SK-N-MC (cell line): ENCODE measurements at regions not wholly inside any gene's neighbourhood (a gene's known extent, or its start where the extent isn't known, plus 50 kb on each side); places are given as distances from the start of the nearest gene placed in this dataset.

Experiments
- DNase-seq: peaks from one replicate; pipeline ENCODE4 v3.0.0-alpha.2; 2011; ENCODE audit warnings: low read depth, low spot score
- H3K27ac ChIP-seq: fragments of 200-600 bp; sonication (generic); 2 replicates; pipeline ENCODE4 v1.5.1; 2016; ENCODE audit warnings: mixed run types
- H3K36me3 ChIP-seq: fragments of 200-600 bp; sonication (generic); 2 replicates; pipeline ENCODE4 v1.6.1; 2017; ENCODE audit warnings: antibody characterized with exemption, low read length, mixed read lengths; ENCODE audit not compliant: insufficient read depth
- H3K4me3 ChIP-seq: fragments of 200-600 bp; sonication (generic); 2 replicates; pipeline ENCODE4 v1.5.1; 2016
- H3K9ac ChIP-seq: fragments of 200-600 bp; sonication (generic); 2 replicates; pipeline ENCODE4 v1.8.0; 2017; ENCODE audit warnings: mixed run types, mixed read lengths; ENCODE audit not compliant: insufficient read length
- H3K9me3 ChIP-seq: fragments of 200-600 bp; sonication (generic); 2 replicates; pipeline ENCODE4 v1.6.1; 2017; ENCODE audit warnings: low read depth, mild to moderate bottlenecking, antibody characterized with exemption, low read length, moderate library complexity, mixed read lengths
- EZH2 ChIP-seq: fragments of 200-600 bp; sonication (generic); IDR thresholded peaks from one replicate; pipeline ENCODE4 v1.6.1; 2017; ENCODE audit warnings: antibody characterized with exemption
- FOXP2 ChIP-seq: optimal IDR thresholded peaks from 2 replicates; pipeline ENCODE3; 2011; ENCODE audit warnings: mild to moderate bottlenecking, moderate library complexity; ENCODE audit not compliant: insufficient read depth; ENCODE audit errors: extremely low read length, control extremely low read depth
- POLR2AphosphoS5 ChIP-seq: IDR thresholded peaks from 2 replicates; pipeline ENCODE4 v1.6.1; 2012; ENCODE audit warnings: mild to moderate bottlenecking, low read depth, low read length, borderline replicate concordance

GRCh38 chr6:56370127-56370540 lies 122.8 kb upstream of the COL21A1 start:
- Histone ChIP-seq H3K27ac (0 out of 2 replicates have a peak overlapping the region, but pooled peaks have one; percentile 10), H3K9me3 (no peaks in the 10 kb centered on the region), H3K9ac (no peak overlapping the region), H3K4me3 (no peak overlapping the region), H3K36me3 (no peaks in the 10 kb centered on the region)
- no peak for DNase-seq
- TF ChIP-seq POLR2AphosphoS5 (no peak), FOXP2 (no peak), EZH2 (no peak)

- Histone ChIP-seq H3K27ac (no peak overlapping the region), H3K36me3 (no peaks in the 10 kb centered on the region), H3K4me3 (no peak overlapping the region), H3K9me3 (no peaks in the 10 kb centered on the region), H3K9ac (no peak overlapping the region)
- no peak for TF ChIP-seq FOXP2
- TF ChIP-seq EZH2: no peak
- TF ChIP-seq POLR2AphosphoS5: no peak
- DNase-seq: no peak
Measured at GRCh38 chr6:56368491-56368890, 121.1 kb upstream of the COL21A1 start.

- H3K36me3 ChIP-seq: no peaks in the 10 kb centered on the region
- no peak for DNase-seq
- TF ChIP-seq FOXP2: no peak
- TF ChIP-seq EZH2: no peak
- no peak for TF ChIP-seq POLR2AphosphoS5
- no peak overlapping the region for H3K9ac ChIP-seq
- H3K4me3 ChIP-seq: no peak overlapping the region
- no peak overlapping the region for H3K27ac ChIP-seq
- no peaks in the 10 kb centered on the region for H3K9me3 ChIP-seq
Measured at GRCh38 chr6:56366141-56366852, 118.9 kb upstream of the COL21A1 start.

GRCh38 chr6:56364827-56365339 lies 117.5 kb upstream of the COL21A1 start:
- H3K27ac ChIP-seq: no peak overlapping the region
- H3K9me3 ChIP-seq: no peaks in the 10 kb centered on the region
- no peak for DNase-seq
- H3K36me3 ChIP-seq: no peaks in the 10 kb centered on the region
- H3K4me3 ChIP-seq: no peak overlapping the region
- no peak overlapping the region for H3K9ac ChIP-seq
- TF ChIP-seq EZH2 (no peak), FOXP2 (no peak), POLR2AphosphoS5 (no peak)

GRCh38 chr6:56364431-56364826 lies 117.0 kb upstream of the COL21A1 start:
- DNase-seq: no peak
- H3K36me3 ChIP-seq: no peaks in the 10 kb centered on the region
- TF ChIP-seq POLR2AphosphoS5 (no peak), EZH2 (no peak), FOXP2 (no peak)
- no peak overlapping the region for H3K27ac ChIP-seq
- H3K9ac ChIP-seq: no peak overlapping the region
- H3K9me3 ChIP-seq: no peaks in the 10 kb centered on the region
- no peak overlapping the region for H3K4me3 ChIP-seq

- DNase-seq: no peak
- H3K27ac ChIP-seq: no peak overlapping the region
- no peak overlapping the region for H3K4me3 ChIP-seq
- TF ChIP-seq POLR2AphosphoS5 (no peak), EZH2 (no peak)
- no peak overlapping the region for H3K9ac ChIP-seq
- H3K36me3 ChIP-seq: no peaks in the 10 kb centered on the region
- H3K9me3 ChIP-seq: no peaks in the 10 kb centered on the region
Measured at GRCh38 chr6:56363796-56364430, 116.5 kb upstream of the COL21A1 start.

GRCh38 chr6:56361812-56362211 lies 114.4 kb upstream of the COL21A1 start:
- H3K36me3 ChIP-seq: no peaks in the 10 kb centered on the region
- no peak overlapping the region for H3K9ac ChIP-seq
- H3K27ac ChIP-seq: no peak overlapping the region
- DNase-seq: no peak
- no peak overlapping the region for H3K4me3 ChIP-seq
- TF ChIP-seq FOXP2 (no peak), POLR2AphosphoS5 (no peak), EZH2 (no peak)
- H3K9me3 ChIP-seq: no peaks in the 10 kb centered on the region

- Histone ChIP-seq H3K9ac (no peak overlapping the region), H3K27ac (no peak overlapping the region), H3K36me3 (no peaks in the 10 kb centered on the region), H3K9me3 (no peaks in the 10 kb centered on the region), H3K4me3 (no peak overlapping the region)
- peak; percentile 69 for DNase-seq
- TF ChIP-seq POLR2AphosphoS5: no peak
- peak; percentile 23 for TF ChIP-seq FOXP2
Measured at GRCh38 chr6:56359201-56359899, 112.0 kb upstream of the COL21A1 start.
